GM12865 (cell line): ENCODE measurements at regions not wholly inside any gene's neighbourhood (a gene's known extent, or its start where the extent isn't known, plus 50 kb on each side); places are given as distances from the start of the nearest gene placed in this dataset.

Experiments used
- DNase-seq: peaks from one replicate; pipeline ENCODE4 v3.0.0; 2010; ENCODE audit warnings: low read depth
- H3K4me3 ChIP-seq: 2 replicates; pipeline ENCODE4 v1.5.1; 2011; ENCODE audit warnings: mild to moderate bottlenecking, low read depth, low read length, control low read depth
- TF ChIP-seq, protein P1 (sequence below): IDR thresholded peaks from 2 replicates; pipeline ENCODE4 v1.5.1; 2011; ENCODE audit warnings: low read length, control low read depth, low read depth, inconsistent platforms; ENCODE audit not compliant: insufficient read depth; ENCODE audit errors: missing control alignments

DNA sequence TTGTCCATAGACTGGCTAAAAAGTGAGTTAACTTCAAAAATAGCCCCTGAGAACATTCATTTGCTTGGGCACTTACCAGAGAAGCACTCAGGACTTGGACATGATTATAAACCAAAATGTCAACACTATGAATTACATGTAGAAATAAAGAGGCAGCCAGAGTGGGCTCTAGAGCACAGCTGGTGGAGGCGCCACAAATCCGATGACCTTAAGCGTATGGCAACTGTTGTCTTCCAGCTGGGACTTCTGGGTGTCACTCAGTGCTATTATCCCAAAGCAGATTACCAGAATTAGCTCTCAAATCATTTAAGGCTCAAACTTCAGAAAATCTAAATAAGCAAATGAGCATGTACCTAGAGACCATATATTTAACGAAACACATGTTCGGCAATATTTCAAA lies 1255.5 kb upstream of the SLC10A2 start:
- no peak overlapping the region for H3K4me3 ChIP-seq
- DNase-seq: no peak
- TF ChIP-seq, protein P1, sequence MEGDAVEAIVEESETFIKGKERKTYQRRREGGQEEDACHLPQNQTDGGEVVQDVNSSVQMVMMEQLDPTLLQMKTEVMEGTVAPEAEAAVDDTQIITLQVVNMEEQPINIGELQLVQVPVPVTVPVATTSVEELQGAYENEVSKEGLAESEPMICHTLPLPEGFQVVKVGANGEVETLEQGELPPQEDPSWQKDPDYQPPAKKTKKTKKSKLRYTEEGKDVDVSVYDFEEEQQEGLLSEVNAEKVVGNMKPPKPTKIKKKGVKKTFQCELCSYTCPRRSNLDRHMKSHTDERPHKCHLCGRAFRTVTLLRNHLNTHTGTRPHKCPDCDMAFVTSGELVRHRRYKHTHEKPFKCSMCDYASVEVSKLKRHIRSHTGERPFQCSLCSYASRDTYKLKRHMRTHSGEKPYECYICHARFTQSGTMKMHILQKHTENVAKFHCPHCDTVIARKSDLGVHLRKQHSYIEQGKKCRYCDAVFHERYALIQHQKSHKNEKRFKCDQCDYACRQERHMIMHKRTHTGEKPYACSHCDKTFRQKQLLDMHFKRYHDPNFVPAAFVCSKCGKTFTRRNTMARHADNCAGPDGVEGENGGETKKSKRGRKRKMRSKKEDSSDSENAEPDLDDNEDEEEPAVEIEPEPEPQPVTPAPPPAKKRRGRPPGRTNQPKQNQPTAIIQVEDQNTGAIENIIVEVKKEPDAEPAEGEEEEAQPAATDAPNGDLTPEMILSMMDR: no peak

DNA sequence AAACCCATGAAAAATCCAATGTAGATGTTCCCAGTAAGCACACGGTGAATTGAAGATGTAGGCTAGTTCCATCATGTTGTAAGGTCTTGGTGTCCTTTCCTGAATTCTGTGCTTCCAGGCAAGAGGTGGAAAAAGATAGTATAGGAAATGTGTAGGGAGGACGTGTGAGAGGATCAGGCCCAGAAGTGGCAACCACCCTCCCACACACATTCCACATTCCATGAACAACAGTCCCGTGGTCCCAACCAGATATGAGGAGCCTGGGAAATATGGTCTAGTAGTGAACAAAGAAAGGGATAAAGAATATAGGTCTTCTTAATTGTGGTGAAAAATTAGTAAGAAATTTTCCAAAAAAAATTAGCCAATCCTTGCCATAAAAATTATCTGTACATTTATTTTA lies 1254.2 kb upstream of the SLC10A2 start:
- TF ChIP-seq, protein P1: no peak
- DNase-seq: no peak
- H3K4me3 ChIP-seq: no peak overlapping the region

DNA sequence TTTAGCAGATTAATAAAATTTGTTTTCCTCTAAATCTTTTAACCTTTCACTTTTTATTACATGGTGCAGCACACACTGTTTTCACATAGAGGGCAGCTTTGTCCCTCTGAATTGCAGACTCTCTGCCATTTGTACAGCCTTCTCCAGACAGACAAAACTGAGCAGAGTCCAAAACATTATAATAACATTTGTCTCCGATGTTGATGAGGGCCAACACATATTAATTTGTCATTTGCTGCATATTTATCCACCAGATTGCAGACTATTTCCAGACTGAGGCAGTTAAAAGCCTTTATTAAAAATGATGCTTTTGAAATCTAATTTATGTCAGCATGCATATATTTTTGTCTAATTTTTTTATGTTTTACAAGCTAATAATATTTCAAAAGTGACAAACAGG lies 1251.9 kb upstream of the SLC10A2 start:
- no peak overlapping the region for H3K4me3 ChIP-seq
- DNase-seq: no peak
- TF ChIP-seq, protein P1: no peak

- no peak for DNase-seq
Measured at GRCh38 chr13:104315606-104316005, 1249.4 kb upstream of the SLC10A2 start.

GRCh38 chr13:104314926-104315535 lies 1248.8 kb upstream of the SLC10A2 start:
- no peak overlapping the region for H3K4me3 ChIP-seq
- TF ChIP-seq, protein P1: no peak
- DNase-seq: no peak

More at GRCh38 chr13:104315606-104316005, 1249.4 kb upstream of the SLC10A2 start:
- H3K4me3 ChIP-seq: no peak overlapping the region
- TF ChIP-seq, protein P1: no peak

- H3K4me3 ChIP-seq: no peak overlapping the region
- TF ChIP-seq, protein P1: no peak
- DNase-seq: no peak
Measured at GRCh38 chr13:104314321-104314720, 1248.1 kb upstream of the SLC10A2 start.

- no peak overlapping the region for H3K4me3 ChIP-seq
- TF ChIP-seq, protein P1: no peak
- DNase-seq: no peak
Measured at GRCh38 chr13:104310861-104311260, 1244.6 kb upstream of the SLC10A2 start.
